Astrocyte of the cerebellum (primary cell): ENCODE measurements at regions not wholly inside any gene's neighbourhood (a gene's known extent, or its start where the extent isn't known, plus 50 kb on each side); places are given as distances from the start of the nearest gene placed in this dataset.
A peak's percentile ranks its signal among the peaks of the same experiment; 100 is the strongest.

ENCODE experiments used
- DNase-seq: peaks from one replicate; pipeline ENCODE4 v3.0.0-alpha.2; 2011; ENCODE audit warnings: low read depth
- H3K4me3 ChIP-seq: 2 replicates; pipeline ENCODE4 v1.5.1; 2011; ENCODE audit warnings: mild to moderate bottlenecking, low read depth, low read length, moderate library complexity
- CTCF ChIP-seq: IDR thresholded peaks from 2 replicates; pipeline ENCODE4 v1.5.1; 2012; ENCODE audit warnings: low read length, low read depth, moderate library complexity, mild to moderate bottlenecking; ENCODE audit errors: missing control alignments
- in situ Hi-C: cut with HindIII; loops from 2 replicates; pipeline ENCODE4 v1.10.0; 2017; ENCODE audit warnings: low sequenced_read_pairs

- no peak for DNase-seq
- H3K4me3 ChIP-seq, result no peak overlapping the region
- in situ Hi-C loops, result no loop called here
- TF ChIP-seq CTCF, result no peak
These were observed 617.5 kb upstream of the SOX11 start for GRCh38 chr2:5074733-5075132.

GRCh38 chr2:5076599-5076998, 615.6 kb upstream of the SOX11 start:
- TF ChIP-seq CTCF, result no peak
- H3K4me3 ChIP-seq, result no peak overlapping the region
- in situ Hi-C loops, result no loop called here
- DNase-seq, result no peak

- no peak for DNase-seq
- H3K4me3 ChIP-seq, result no peak overlapping the region
- in situ Hi-C loops, result no loop called here
- TF ChIP-seq CTCF, result peak; percentile 19
These were observed 614.6 kb upstream of the SOX11 start for GRCh38 chr2:5077479-5078089.

GRCh38 chr2:5083402-5083801, 608.8 kb upstream of the SOX11 start:
- no peak for DNase-seq
- no peak overlapping the region for H3K4me3 ChIP-seq
- TF ChIP-seq CTCF, result no peak
- in situ Hi-C loops, result no loop called here

GRCh38 chr2:5089409-5089808, 602.8 kb upstream of the SOX11 start:
- in situ Hi-C loops, result no loop called here
- no peak for TF ChIP-seq CTCF
- no peak for DNase-seq
- H3K4me3 ChIP-seq, result no peak overlapping the region

- TF ChIP-seq CTCF, result no peak
- no peak overlapping the region for H3K4me3 ChIP-seq
- in situ Hi-C loops, result no loop called here
- no peak for DNase-seq
These were observed 599.1 kb upstream of the SOX11 start for GRCh38 chr2:5093056-5093455.
